ENCODE measurements at regions not wholly inside any gene's neighbourhood (a gene's known extent, or its start where the extent isn't known, plus 50 kb on each side); places are given as distances from the start of the nearest gene placed in this dataset.
"Not testable (repeated sequence)": the region's sequence is repeated elsewhere in the genome, so short reads cannot be mapped to it uniquely, and the experiment has no call there.

- DNase-seq: no peak
Observed at GRCh38 chr15:69854521-69855181, 243.1 kb downstream of the TLE3 start.

GRCh38 chr15:69855258-69856000, 242.3 kb downstream of the TLE3 start:
- DNase-seq: no peak

DNA sequence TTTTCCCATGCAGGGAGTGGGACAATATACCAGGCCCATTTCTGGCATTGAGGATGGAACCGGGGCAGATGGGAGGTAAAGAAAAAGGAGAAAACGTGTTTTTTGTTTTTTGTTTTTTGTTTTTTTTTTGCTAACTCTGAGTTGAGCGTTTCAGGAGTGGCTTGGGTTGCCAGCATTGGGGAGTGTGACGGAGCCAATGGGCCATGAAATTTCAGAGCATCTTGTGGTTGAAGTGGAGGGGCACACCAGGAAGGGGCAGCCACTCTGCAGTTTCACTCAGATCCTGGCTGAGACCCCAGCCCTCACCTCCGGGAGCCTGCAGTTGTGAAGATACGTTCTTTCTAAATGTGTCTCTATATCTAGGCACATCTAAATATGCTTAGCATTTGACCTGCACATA, 240.5 kb downstream of the TLE3 start:
- DNase-seq: no peak

DNA sequence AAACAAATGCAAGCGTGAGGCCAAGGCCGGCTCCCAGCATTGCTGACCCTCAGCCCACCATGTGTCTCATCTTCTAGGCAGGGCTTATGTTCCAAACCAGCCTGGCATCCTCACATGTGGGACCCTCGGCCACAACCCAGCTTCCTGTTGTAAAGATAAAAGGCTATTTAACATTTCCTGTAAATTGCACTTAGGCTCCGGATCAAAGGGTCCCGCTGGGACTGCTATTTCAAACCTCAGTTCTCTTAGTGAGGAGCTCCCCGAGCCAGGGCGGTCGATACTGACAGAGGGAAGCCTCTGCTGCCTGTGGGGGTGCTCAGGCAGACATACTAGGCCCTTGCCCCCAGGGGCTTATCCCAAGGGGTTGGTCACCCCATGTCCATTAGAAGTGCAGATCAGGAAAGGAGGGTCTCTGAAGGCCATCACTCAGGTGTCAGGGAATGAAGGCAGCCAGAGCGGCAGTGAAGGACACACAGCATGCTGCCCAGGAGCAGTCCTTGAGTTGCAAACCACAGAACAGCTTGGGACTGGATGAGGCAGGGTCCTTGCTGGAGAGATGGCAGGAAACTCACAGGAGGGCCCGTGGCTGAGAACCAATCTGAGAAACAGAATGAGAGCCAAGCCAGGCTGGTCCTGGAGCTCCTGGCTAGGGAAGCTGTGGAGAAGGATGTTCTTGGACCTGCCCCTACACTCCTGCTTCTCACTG, 239.9 kb downstream of the TLE3 start:
- DNase-seq: no peak

DNA sequence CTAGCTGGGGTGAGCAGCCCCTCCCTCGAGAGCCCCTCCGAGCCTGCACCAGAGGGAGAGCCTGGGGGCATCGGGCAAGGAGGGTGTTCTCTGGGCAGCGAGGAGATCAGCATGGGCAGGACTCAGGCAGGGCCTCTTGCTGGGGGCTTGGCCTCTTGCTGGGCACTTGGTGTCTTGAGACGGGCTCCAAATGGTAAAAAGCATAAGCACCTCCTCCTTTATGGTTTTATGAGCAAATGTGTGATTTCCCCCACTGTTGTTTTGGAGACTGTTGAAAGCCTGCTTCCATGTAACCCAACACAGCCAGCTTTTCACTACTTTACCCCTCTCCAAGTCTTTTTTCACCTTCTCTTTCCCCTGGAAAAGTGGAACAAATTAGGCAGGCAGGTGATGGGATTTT, 239.3 kb downstream of the TLE3 start:
- no peak for DNase-seq

DNA sequence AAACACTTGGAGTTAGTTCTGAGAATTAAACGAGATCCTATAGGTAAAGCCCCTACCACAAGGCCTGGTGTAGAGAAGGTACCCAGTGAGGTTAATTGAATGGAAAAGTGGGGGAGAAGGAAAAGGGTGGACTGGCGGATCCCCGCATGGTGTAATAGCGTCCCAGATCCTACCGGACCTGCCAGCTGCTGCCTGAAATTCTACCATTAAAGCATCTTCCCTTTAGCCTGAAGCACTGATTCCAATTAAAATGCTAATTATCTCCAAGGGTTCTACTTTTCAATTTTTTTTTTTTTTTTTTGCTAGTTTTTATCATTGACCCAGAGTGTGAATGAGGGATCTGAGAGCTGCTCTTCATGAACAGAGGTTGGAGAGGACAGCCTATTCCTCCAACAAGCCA, 237.9 kb downstream of the TLE3 start:
- DNase-seq: no peak

DNA sequence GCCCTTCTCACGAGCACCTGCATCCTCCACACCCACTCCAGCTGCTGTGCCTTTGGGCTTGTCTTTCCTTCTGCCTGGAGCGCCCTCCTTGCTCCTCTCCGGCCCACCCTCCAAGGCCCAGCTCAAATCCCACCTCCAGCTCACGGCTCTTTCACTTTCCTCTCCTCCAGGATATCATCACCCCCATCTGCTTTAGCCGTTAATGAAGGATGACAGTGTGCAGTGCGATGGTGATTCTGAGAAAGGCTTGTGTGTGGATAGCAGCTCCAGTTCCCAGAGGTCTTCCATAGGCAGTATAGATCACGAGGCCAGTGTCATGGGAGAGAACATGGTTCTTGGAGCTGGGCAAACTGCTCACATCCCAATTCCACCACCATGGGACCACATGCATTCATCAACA, 237.4 kb downstream of the TLE3 start:
- DNase-seq: no peak

GRCh38 chr15:69860921-69861320, 236.8 kb downstream of the TLE3 start:
- DNase-seq: no peak

GRCh38 chr15:69861331-69862171, 236.2 kb downstream of the TLE3 start:
- DNase-seq: no peak

DNA sequence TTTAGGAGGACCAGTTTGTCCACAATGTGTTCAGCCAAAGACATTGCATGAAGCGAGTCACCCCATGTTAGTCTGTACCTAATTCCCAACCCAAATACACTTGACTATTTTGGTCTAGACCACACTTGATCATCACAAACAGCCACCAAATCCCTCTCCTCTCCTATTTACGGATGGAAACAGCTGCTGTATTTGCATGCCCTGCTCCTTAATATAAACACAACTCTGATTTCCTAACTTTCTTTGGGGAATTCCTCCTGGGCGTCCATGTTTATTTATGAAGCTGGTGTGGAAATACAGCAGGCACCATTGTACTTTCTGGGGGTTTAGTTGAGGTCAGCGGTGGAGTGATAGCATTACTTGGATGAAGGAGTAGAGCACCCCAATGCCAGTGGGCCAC, 235.2 kb downstream of the TLE3 start:
- no peak for DNase-seq

GRCh38 chr15:69863446-69863845, 234.3 kb downstream of the TLE3 start:
- no peak for DNase-seq

DNA sequence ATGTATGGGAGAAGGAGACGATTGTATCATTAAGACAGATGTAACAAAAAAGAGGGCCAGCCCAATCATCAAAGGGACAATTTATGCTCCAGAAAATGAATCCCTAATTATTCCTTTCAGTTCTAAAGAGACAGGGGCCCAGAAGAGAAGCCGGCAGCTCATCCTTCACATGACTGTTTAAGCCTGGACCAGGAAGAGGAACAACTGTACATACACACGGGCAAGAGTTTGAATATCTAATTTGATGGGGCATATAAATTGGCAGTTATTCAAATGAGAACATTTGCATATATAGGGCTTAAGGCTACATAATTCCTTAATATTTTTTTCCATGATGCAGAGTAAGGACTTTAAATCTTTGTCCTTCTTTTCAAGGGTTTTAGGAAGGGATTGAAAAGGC, 232.3 kb downstream of the TLE3 start:
- no peak for DNase-seq

- no peak for DNase-seq
Observed at GRCh38 chr15:69868756-69869155, 229.0 kb downstream of the TLE3 start.

DNA sequence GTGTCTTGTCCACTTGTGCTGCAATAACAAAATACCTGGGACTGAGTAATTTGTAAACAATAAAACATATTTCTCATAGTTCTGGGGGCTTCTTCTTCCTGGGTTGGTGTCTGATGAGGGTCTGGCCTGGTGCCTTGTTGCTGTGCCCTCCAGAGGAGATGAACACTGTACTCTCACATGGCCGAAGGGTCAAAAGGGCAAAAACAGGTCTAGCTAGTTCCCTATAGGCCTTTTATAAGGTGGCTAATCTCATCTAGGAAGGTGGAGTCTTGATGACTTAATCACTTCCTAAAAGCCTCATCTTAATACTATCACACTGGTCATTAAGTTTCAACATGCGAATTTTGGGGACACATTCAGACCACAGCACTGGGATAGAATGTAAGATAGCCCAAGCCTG, 228.4 kb downstream of the TLE3 start:
- DNase-seq: no peak

GRCh38 chr15:69869881-69870505, 227.7 kb downstream of the TLE3 start:
- DNase-seq: no peak

- no peak for DNase-seq
Observed at GRCh38 chr15:69871511-69872134, 226.1 kb downstream of the TLE3 start.

DNA sequence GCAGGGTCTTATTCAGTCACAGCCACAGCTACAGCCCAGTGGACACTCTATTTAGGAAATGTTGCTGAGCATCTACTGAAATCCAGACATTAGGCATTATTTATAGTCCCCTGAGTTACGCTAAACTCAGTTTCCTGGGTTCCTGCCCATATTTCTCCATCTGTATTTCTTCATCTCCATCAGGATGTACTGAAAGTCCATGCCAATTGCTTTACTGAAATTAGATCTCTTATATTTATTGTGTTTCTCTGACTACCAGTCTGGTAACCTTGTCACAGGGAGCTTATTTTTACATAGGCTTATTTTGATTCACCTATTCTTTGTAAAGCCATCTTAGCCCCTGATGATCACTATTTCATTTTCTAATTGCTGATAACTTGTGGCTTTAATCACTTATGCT, 223.9 kb downstream of the TLE3 start:
- DNase-seq: no peak

DNA sequence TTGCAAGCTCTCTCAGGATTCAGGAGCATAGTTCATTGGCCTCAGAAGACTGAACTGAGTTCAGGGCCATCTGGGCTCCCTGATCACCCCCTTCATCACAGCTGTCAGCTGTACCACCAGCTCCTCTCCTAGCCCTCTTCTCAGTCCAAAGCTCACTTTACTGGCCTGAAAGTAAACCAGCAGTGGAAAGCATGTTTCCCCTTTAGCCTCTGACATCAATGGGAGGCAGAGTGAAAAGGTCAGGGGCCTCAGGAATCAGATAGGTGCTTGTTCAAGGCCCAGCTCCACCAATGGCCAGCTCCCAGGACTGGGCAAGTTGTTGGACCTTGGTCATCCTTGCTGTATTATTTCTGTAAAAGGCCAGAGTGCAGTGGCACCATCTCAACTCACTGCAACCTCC, 223.4 kb downstream of the TLE3 start:
- DNase-seq: no peak

DNA sequence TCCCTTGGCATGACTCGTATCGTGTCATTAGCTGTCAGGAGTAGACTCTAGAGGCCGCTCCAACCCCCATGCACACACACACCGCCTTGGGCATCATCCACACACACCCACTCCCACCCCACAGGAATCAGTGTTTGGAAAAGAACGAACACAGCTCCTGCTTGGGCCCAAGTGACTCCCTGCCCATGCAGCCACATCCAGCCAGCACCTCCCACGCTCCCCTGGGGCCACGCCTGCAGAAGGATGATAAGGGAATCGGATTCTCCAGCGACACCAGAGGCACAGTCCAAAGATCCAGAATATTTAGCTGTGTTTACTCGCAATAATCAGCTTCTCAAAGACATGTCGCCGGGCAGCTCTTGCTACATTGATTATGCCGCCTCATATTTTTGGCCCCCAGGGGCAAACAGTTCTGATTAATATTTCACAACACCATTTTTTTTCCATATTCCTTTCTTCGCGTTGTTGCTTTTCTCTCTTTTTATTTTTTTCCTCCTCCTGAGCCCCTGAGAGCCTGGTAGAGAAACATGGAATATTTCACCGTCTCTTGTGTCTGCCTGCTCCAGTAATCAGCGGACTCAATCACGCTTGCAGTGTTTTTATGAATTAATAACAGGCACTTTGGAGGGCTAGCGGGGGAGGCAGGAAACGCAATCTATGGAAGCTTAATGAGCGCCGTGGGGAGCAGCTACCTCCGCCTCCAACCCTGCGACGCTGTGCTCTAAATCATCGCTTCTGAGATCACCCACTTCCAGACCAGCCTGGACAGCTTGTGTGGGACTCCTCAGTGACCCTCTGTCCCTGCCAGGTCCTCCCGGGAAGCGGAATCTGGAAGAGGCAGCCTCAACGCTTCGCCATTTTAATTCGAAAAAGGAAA, 221.4 kb downstream of the TLE3 start:
- no peak for DNase-seq

DNA sequence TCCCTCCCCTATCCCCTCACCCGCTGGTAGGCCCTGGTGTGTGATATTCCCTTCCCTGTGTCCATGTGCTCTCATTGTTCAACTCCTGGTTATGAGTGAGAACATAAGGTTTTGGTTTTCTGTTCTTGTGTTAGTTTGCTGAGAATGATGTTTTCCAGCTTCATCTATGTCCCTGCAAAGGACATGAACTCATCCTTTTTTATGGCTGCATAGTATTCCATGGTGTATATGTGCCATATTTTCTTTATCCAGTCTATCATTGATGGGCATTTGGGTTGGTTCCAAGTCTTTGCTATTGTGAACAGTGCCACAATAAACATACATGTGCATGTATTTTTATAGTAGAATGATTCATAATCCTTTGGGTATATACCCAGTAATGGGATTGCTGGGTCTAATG, 217.8 kb downstream of the TLE3 start:
- DNase-seq: not testable (repeated sequence)

Data from NCI-H1048 (cell line).